Middle frontal gyrus (tissue), 1 donor: ENCODE measurements at regions not wholly inside any gene's neighbourhood (a gene's known extent, or its start where the extent isn't known, plus 50 kb on each side); places are given as distances from the start of the nearest gene placed in this dataset.
"Not testable (repeated sequence)": the region's sequence is repeated elsewhere in the genome, so short reads cannot be mapped to it uniquely, and the experiment has no call there.

Experiments used
- DNase-seq: peaks from one replicate; pipeline ENCODE4 v3.0.0-alpha.2; 2015; ENCODE audit warnings: low spot score; ENCODE audit errors: extremely low spot score

- DNase-seq: no peak
These were observed 1124.5 kb upstream of the ATXN8OS start for GRCh38 chr13:68982961-68983619.

GRCh38 chr13:68976287-68976686, 1131.3 kb upstream of the ATXN8OS start:
- DNase-seq: no peak

GRCh38 chr13:68970532-68970931, 1137.1 kb upstream of the ATXN8OS start:
- no peak for DNase-seq

GRCh38 chr13:68948586-68948985, 1159.0 kb upstream of the ATXN8OS start:
- no peak for DNase-seq

GRCh38 chr13:68944272-68944671, 1163.4 kb upstream of the ATXN8OS start:
- no peak for DNase-seq

- no peak for DNase-seq
These were observed 1167.6 kb upstream of the ATXN8OS start for GRCh38 chr13:68940049-68940448.

- DNase-seq: no peak
These were observed 1169.0 kb upstream of the ATXN8OS start for GRCh38 chr13:68938639-68939038.

GRCh38 chr13:68929075-68929745, 1178.4 kb upstream of the ATXN8OS start:
- no peak for DNase-seq

GRCh38 chr13:68927387-68928026, 1180.1 kb upstream of the ATXN8OS start:
- DNase-seq: no peak

GRCh38 chr13:68923995-68924394, 1183.6 kb upstream of the ATXN8OS start:
- no peak for DNase-seq

GRCh38 chr13:68908879-68909278, 1198.7 kb upstream of the ATXN8OS start:
- no peak for DNase-seq

GRCh38 chr13:68905186-68905585, 1202.4 kb upstream of the ATXN8OS start:
- DNase-seq: no peak

- DNase-seq: no peak
These were observed 1210.2 kb upstream of the ATXN8OS start for GRCh38 chr13:68897331-68897928.

- no peak for DNase-seq
These were observed 1211.9 kb upstream of the ATXN8OS start for GRCh38 chr13:68895696-68896095.

- DNase-seq: not testable (repeated sequence)
These were observed 1213.9 kb upstream of the ATXN8OS start for GRCh38 chr13:68893721-68894120.

GRCh38 chr13:68892596-68892995, 1215.0 kb upstream of the ATXN8OS start:
- not testable (repeated sequence) for DNase-seq

- not testable (repeated sequence) for DNase-seq
These were observed 1217.5 kb upstream of the ATXN8OS start for GRCh38 chr13:68890101-68890500.

- no peak for DNase-seq
These were observed 1218.8 kb upstream of the ATXN8OS start for GRCh38 chr13:68888832-68889231.

GRCh38 chr13:68872338-68872737, 1235.3 kb upstream of the ATXN8OS start:
- DNase-seq: no peak

- no peak for DNase-seq
These were observed 1256.6 kb upstream of the ATXN8OS start for GRCh38 chr13:68851026-68851425.

GRCh38 chr13:68850160-68850559, 1257.5 kb upstream of the ATXN8OS start:
- DNase-seq: no peak

GRCh38 chr13:68846663-68847062, 1261.0 kb upstream of the ATXN8OS start:
- no peak for DNase-seq
